ENCODE measurements at regions not wholly inside any gene's neighbourhood (a gene's known extent, or its start where the extent isn't known, plus 50 kb on each side); places are given as distances from the start of the nearest gene placed in this dataset.
"Not testable (repeated sequence)": the region's sequence is repeated elsewhere in the genome, so short reads cannot be mapped to it uniquely, and the experiment has no call there.

GRCh38 chr10:118873091-118873737, 118.4 kb upstream of the CACUL1 start:
- H3K36me3 ChIP-seq (ENCODE audit: control insufficient read depth, insufficient read depth, low read length), result no peaks in the 10 kb centered on the region
- DNase-seq (ENCODE audit: extremely low read depth, insufficient read length), result no peak
- TF ChIP-seq CTCF (IDR thresholded peaks at IDR 0.05; ENCODE audit: insufficient read depth, low read length, poor library complexity, severe bottlenecking), result no peak

GRCh38 chr10:118873738-118874105, 119.0 kb upstream of the CACUL1 start:
- no peak for DNase-seq (ENCODE audit: extremely low read depth, insufficient read length)
- TF ChIP-seq CTCF (IDR thresholded peaks at IDR 0.05; ENCODE audit: insufficient read depth, low read length, poor library complexity, severe bottlenecking), result no peak

More at GRCh38 chr10:118873091-118873737, 118.4 kb upstream of the CACUL1 start:
- Histone ChIP-seq H3K4me3 (replicated peaks; ENCODE audit: low read depth, low read length) (no peak overlapping the region), H3K27me3 (replicated peaks; ENCODE audit: control insufficient read depth, insufficient read depth, low read length) (peaks cover 1% of the 10 kb centered on the region)

DNA sequence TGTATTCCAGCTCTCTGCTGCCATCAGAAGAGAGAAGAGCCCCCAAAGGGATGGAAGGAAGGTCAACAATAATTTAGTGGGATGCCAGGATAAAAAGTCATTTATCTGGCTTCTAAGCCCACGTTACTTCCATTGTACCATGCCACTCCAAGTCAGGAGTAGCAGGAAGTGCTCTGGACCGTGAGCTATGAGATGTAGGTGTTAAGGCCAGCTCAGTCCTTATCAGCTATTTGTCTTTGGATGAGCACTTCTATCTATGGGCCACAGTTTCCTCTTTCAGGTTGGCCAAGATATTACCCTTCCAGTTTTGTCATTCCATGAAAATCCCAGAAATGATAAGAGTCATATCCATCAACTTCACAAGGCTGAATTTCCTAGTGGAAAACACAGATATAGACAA, 119.4 kb upstream of the CACUL1 start:
- DNase-seq (ENCODE audit: extremely low read depth, insufficient read length), result no peak
- Histone ChIP-seq H3K27me3 (replicated peaks; ENCODE audit: control insufficient read depth, insufficient read depth, low read length) (peaks cover 1% of the 10 kb centered on the region), H3K4me3 (replicated peaks; ENCODE audit: low read depth, low read length) (no peak overlapping the region), H3K36me3 (ENCODE audit: control insufficient read depth, insufficient read depth, low read length) (no peaks in the 10 kb centered on the region)
- no peak for TF ChIP-seq CTCF (IDR thresholded peaks at IDR 0.05; ENCODE audit: insufficient read depth, low read length, poor library complexity, severe bottlenecking)

More at GRCh38 chr10:118873738-118874105, 119.0 kb upstream of the CACUL1 start:
- H3K27me3 ChIP-seq (replicated peaks; ENCODE audit: control insufficient read depth, insufficient read depth, low read length), result peaks cover 1% of the 10 kb centered on the region
- no peaks in the 10 kb centered on the region for H3K36me3 ChIP-seq (ENCODE audit: control insufficient read depth, insufficient read depth, low read length)
- H3K4me3 ChIP-seq (replicated peaks; ENCODE audit: low read depth, low read length), result no peak overlapping the region

DNA sequence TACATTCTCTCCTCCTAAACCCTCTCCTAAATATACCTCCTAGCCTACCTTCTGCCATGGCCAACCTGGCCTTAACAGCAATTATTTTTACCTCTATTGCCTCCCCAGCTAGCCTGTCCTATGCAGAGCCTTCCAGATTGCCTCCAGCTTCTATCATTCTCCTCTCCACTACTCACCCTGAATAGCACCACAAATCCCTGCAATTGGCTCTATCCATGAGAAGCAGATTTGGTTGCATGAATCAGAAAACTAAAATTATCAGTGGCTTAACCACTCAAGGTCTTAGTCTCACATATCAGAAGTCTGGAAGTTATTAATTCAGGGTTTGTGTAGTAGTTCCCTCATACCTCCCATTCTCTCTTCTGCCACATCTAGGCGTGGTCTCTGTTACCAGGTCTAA, 120.3 kb upstream of the CACUL1 start:
- no peak overlapping the region for H3K4me3 ChIP-seq (replicated peaks; ENCODE audit: low read depth, low read length)
- no peak for TF ChIP-seq CTCF (IDR thresholded peaks at IDR 0.05; ENCODE audit: insufficient read depth, low read length, poor library complexity, severe bottlenecking)
- DNase-seq (ENCODE audit: extremely low read depth, insufficient read length), result no peak
- no peaks in the 10 kb centered on the region for H3K36me3 ChIP-seq (ENCODE audit: control insufficient read depth, insufficient read depth, low read length)
- peaks cover 1% of the 10 kb centered on the region; the same call in 1 of the 2 replicates for H3K27me3 ChIP-seq (replicated peaks; ENCODE audit: control insufficient read depth, insufficient read depth, low read length)

GRCh38 chr10:118882741-118883140, 128.0 kb upstream of the CACUL1 start:
- Histone ChIP-seq H3K36me3 (ENCODE audit: control insufficient read depth, insufficient read depth, low read length) (no peaks in the 10 kb centered on the region), H3K4me3 (replicated peaks; ENCODE audit: low read depth, low read length) (no peak overlapping the region), H3K27me3 (replicated peaks; ENCODE audit: control insufficient read depth, insufficient read depth, low read length) (no peaks in the 10 kb centered on the region)
- TF ChIP-seq CTCF (IDR thresholded peaks at IDR 0.05; ENCODE audit: insufficient read depth, low read length, poor library complexity, severe bottlenecking), result no peak
- no peak for DNase-seq (ENCODE audit: extremely low read depth, insufficient read length)

DNA sequence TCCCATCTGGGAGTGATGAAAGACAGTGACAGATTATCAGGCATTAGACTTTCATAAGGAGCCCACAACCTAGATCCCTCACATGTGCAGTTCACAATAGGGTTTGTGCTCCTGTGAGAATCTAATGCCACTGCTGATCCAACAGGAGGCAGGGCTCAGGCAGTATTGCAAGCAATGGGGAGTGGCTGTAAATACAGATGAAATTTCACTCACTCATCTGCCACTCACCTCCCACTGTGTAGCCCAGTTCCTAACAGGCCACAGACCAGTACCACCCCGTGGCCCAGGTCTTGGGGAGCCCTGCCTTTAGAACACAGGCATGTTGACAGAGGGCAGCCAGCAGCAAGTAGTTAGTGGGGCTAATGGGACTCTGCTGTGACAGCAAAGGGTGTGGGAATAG, 137.3 kb upstream of the NANOS1 start:
- DNase-seq (ENCODE audit: extremely low read depth, insufficient read length), result no peak
- H3K27me3 ChIP-seq (replicated peaks; ENCODE audit: control insufficient read depth, insufficient read depth, low read length), result no peaks in the 10 kb centered on the region
- TF ChIP-seq CTCF (IDR thresholded peaks at IDR 0.05; ENCODE audit: insufficient read depth, low read length, poor library complexity, severe bottlenecking), result no peak
- H3K4me3 ChIP-seq (replicated peaks; ENCODE audit: low read depth, low read length), result no peak overlapping the region
- H3K36me3 ChIP-seq (ENCODE audit: control insufficient read depth, insufficient read depth, low read length), result no peaks in the 10 kb centered on the region

DNA sequence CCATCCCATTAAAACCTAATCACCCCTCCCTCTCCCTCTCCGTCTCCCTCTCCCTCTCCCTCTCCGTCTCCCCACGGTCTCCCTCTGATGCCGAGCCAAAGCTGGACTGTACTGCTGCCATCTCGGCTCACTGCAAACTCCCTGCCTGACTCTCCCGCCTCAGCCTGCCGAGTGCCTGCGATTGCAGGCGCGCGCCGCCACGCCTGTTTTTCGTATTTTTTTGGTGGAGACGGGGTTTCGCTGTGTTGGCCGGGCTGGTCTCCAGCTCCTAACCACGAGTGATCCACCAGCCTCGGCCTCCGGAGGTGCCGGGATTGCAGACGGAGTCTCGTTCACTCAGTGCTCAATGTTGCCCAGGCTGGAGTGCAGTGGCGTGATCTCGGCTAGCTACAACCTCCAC, 134.6 kb upstream of the NANOS1 start:
- H3K4me3 ChIP-seq (replicated peaks; ENCODE audit: low read depth, low read length); H3K27me3 ChIP-seq (replicated peaks; ENCODE audit: control insufficient read depth, insufficient read depth, low read length); DNase-seq (ENCODE audit: extremely low read depth, insufficient read length); H3K36me3 ChIP-seq (ENCODE audit: control insufficient read depth, insufficient read depth, low read length): not testable (repeated sequence)
